Caco-2 (cell line): ENCODE measurements at regions not wholly inside any gene's neighbourhood (a gene's known extent, or its start where the extent isn't known, plus 50 kb on each side); places are given as distances from the start of the nearest gene placed in this dataset.

ENCODE experiments used
- BruUV-seq: library from RNA; stranded (reverse); fragments of 400-500 nt; replicated peaks from 2 replicates; lab custom pipeline; 2021; lab: Mats Ljungman, UMichigan
- CTCF ChIA-PET: fragments of 300-600 bp; sonication (Branson Sonifier 250); formaldehyde crosslinking; loops from one replicate; lab custom pipeline; 2022; ENCODE audit warnings: antibody characterized with exemption; lab: Charles Lee
- POLR2A ChIA-PET: fragments of 300-600 bp; sonication (Branson Sonifier 250); formaldehyde crosslinking; loops from one replicate; lab custom pipeline; 2022; ENCODE audit warnings: antibody characterized with exemption; lab: Charles Lee
- DNase-seq, 2 experiments: peaks; one replicate each; pipeline versions ENCODE4 v3.0.0 to v3.0.0-alpha.2; 2020 to 2022
- H3K27me3 ChIP-seq: replicated peaks from 2 replicates; pipeline ENCODE4 v1.6.0; 2011; ENCODE audit warnings: low read length; ENCODE audit not compliant: control insufficient read depth, insufficient read depth
- H3K36me3 ChIP-seq: 2 replicates; pipeline ENCODE4 v1.5.1; 2011; ENCODE audit warnings: low read length; ENCODE audit not compliant: control insufficient read depth, insufficient read depth
- H3K4me1 ChIP-seq: fragments of 250-450 bp; sonication (Bioruptor Pico); 2 replicates; pipeline ENCODE4 v1.5.1; 2020; ENCODE audit warnings: mild to moderate bottlenecking
- H3K4me3 ChIP-seq: 2 replicates; pipeline ENCODE4 v1.5.1; 2011; ENCODE audit warnings: low read depth, mild to moderate bottlenecking, control low read depth, low read length
- H3K9me3 ChIP-seq: fragments of 250-450 bp; sonication (Bioruptor Pico); 2 replicates; pipeline ENCODE4 v1.5.1; 2020; ENCODE audit warnings: mild to moderate bottlenecking, moderate library complexity
- H3K27ac Mint-ChIP-seq: one replicate; pipeline ENCODE4 v1.8.0; 2022; ENCODE audit warnings: mixed read lengths; ENCODE audit not compliant: unreplicated experiment
- H3K27me3 Mint-ChIP-seq: one replicate; pipeline ENCODE4 v1.8.0; 2022; ENCODE audit warnings: mixed read lengths; ENCODE audit not compliant: insufficient read depth, unreplicated experiment
- H3K36me3 Mint-ChIP-seq: one replicate; pipeline ENCODE4 v1.8.0; 2022; ENCODE audit warnings: mild to moderate bottlenecking, mixed read lengths; ENCODE audit not compliant: insufficient read depth, unreplicated experiment
- H3K4me1 Mint-ChIP-seq: one replicate; pipeline ENCODE4 v1.8.0; 2022; ENCODE audit warnings: low read depth, mixed read lengths; ENCODE audit not compliant: unreplicated experiment
- H3K4me3 Mint-ChIP-seq: one replicate; pipeline ENCODE4 v1.8.0; 2022; ENCODE audit warnings: mild to moderate bottlenecking, moderate library complexity, mixed read lengths; ENCODE audit not compliant: unreplicated experiment
- H3K9me3 Mint-ChIP-seq: one replicate; pipeline ENCODE4 v1.8.0; 2022; ENCODE audit warnings: mixed read lengths; ENCODE audit not compliant: unreplicated experiment
- intact Hi-C: fragments of 100-400 bp; cut with micrococcal nuclease; formaldehyde crosslinking; loops from one replicate; pipeline ENCODE4 v1.10.0; 2022; ENCODE audit not compliant: unreplicated experiment
- TF ChIP-seq, protein P1 (sequence below), 2 experiments: fragments of 200-600 bp in 1 of 2; IDR thresholded peaks; 1 replicate in 1 of 2; 2 replicates in 1 of 2; pipeline versions ENCODE4 v1.5.1 to v1.8.0; 2011 to 2022; ENCODE audit warnings: antibody characterized with exemption in 1 of 2, control low read depth in 1 of 2, inconsistent platforms in 1 of 2, low read depth in 1 of 2, low read length in 1 of 2, mild to moderate bottlenecking in 1 of 2, moderate library complexity in 1 of 2; ENCODE audit not compliant: insufficient read depth in 1 of 2, severe bottlenecking in 1 of 2, unreplicated experiment in 1 of 2

DNA sequence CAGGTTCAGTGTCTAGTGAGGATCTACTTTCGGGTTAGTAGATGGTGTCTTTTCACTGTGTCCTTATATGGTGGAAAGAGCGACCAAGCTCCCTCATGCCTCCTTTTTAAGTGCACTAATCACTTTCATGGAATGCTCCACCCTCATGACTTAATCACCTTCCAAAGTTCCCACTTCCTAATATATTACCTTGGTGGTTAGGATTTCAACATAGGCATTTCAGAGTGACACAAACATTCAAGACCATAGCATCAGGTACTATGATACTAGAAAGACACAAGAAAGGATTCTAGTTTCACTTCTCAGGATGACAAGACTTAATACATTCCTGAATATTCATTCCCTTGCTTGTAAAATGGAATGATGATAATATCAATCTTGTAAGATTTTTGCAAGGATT lies 119.1 kb upstream of the FAM3C start:
- Mint-ChIP-seq H3K9me3 (peaks cover 9% of the 10 kb centered on the region), H3K36me3 (no peaks in the 10 kb centered on the region), H3K4me1 (no peaks in the 10 kb centered on the region), H3K27me3 (no peaks in the 10 kb centered on the region), H3K27ac (no peak overlapping the region), H3K4me3 (no peak overlapping the region)
- no peaks in the 10 kb centered on the region for H3K4me1 ChIP-seq
- no peaks in the 10 kb centered on the region for H3K27me3 ChIP-seq
- no peaks in the 10 kb centered on the region for H3K36me3 ChIP-seq
- ChIA-PET POLR2A (no interaction called here), CTCF (no interaction called here)
- TF ChIP-seq, protein P1, sequence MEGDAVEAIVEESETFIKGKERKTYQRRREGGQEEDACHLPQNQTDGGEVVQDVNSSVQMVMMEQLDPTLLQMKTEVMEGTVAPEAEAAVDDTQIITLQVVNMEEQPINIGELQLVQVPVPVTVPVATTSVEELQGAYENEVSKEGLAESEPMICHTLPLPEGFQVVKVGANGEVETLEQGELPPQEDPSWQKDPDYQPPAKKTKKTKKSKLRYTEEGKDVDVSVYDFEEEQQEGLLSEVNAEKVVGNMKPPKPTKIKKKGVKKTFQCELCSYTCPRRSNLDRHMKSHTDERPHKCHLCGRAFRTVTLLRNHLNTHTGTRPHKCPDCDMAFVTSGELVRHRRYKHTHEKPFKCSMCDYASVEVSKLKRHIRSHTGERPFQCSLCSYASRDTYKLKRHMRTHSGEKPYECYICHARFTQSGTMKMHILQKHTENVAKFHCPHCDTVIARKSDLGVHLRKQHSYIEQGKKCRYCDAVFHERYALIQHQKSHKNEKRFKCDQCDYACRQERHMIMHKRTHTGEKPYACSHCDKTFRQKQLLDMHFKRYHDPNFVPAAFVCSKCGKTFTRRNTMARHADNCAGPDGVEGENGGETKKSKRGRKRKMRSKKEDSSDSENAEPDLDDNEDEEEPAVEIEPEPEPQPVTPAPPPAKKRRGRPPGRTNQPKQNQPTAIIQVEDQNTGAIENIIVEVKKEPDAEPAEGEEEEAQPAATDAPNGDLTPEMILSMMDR (IDR thresholded peaks at IDR 0.05; ENCODE audit: insufficient read depth in 1 of 2, low read depth in 1 of 2, low read length in 1 of 2, severe bottlenecking in 1 of 2, unreplicated experiment in 1 of 2) = no peak
- no TSS peak for BruUV-seq
- intact Hi-C loops = no loop called here
- DNase-seq = no peak
- H3K4me3 ChIP-seq = no peak overlapping the region
- H3K9me3 ChIP-seq = 0 out of 2 replicates have a peak, but pooled peaks cover 9% of the 10 kb centered on the region

DNA sequence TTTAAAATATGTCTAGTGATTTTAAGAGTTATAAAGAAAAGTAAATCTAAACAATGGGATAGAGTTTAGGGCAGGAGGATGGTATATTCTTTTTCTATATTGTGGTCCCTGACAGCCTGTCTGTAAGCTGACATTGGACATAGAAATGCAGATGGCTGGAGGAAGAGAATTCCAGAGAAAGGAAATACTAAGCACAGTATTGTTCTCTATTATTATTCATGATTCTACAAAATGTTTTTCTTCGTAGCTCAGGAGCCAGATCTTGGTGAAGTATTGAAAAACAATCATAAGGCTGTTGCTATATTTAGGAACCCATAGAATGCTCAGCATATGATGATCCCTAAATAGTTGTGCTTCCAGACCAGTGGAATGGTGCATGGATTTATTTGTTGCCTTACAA lies 117.0 kb upstream of the FAM3C start:
- Histone ChIP-seq H3K9me3 (0 out of 2 replicates have a peak, but pooled peaks cover 9% of the 10 kb centered on the region), H3K27me3 (no peaks in the 10 kb centered on the region), H3K4me1 (no peaks in the 10 kb centered on the region), H3K36me3 (no peaks in the 10 kb centered on the region), H3K4me3 (no peak overlapping the region)
- no peaks in the 10 kb centered on the region for H3K4me1 Mint-ChIP-seq
- no peaks in the 10 kb centered on the region for H3K36me3 Mint-ChIP-seq
- ChIA-PET CTCF (no interaction called here), POLR2A (no interaction called here)
- H3K9me3 Mint-ChIP-seq = peaks cover 31% of the 10 kb centered on the region
- no peak for DNase-seq
- no peak overlapping the region for H3K4me3 Mint-ChIP-seq
- BruUV-seq = no TSS peak
- intact Hi-C loops = no loop called here
- TF ChIP-seq, protein P1 (IDR thresholded peaks at IDR 0.05; ENCODE audit: insufficient read depth in 1 of 2, low read depth in 1 of 2, low read length in 1 of 2, severe bottlenecking in 1 of 2, unreplicated experiment in 1 of 2) = no peak
- H3K27ac Mint-ChIP-seq = no peak overlapping the region
- H3K27me3 Mint-ChIP-seq = no peaks in the 10 kb centered on the region

DNA sequence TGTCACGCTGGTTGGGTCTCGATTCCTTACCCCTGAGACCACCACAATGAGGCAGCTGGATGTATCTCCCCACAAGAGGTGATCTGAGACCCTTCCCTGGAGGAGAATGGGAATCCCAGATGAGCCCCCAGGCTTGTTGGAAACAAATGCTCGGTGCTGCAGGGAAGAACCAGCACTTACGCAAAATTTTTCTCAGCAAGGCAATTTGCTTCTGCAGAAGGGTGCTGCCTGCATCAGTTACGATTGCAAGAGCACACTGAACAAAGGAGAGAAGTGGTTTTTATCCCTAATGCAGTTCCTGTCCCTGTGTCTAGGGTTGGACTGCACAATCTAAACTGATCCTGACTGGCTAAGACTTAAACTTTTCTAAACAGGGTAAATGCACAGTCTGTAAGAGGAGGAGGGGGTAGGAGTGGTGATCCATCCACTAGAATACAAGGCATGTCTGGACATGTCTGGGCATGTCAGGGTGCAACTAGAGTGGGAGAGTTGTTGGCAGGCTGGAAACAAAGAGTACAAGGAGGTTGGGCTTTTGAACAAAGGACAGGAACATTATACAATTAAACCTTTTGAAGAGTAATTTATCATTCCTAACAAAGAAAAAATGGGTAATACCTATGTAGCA lies 114.9 kb upstream of the FAM3C start:
- intact Hi-C loops = loop anchor here (1.0 kb wide), 1 partner anchor 145 kb away; no protein-coding TSS in a partner anchor
- BruUV-seq = no TSS peak
- Histone ChIP-seq H3K9me3 (peaks cover 14% of the 10 kb centered on the region; the same call in 1 of the 2 replicates), H3K4me3 (no peak overlapping the region), H3K27me3 (no peaks in the 10 kb centered on the region), H3K36me3 (no peaks in the 10 kb centered on the region), H3K4me1 (no peaks in the 10 kb centered on the region)
- no peak for DNase-seq
- TF ChIP-seq, protein P1 (IDR thresholded peaks at IDR 0.05; ENCODE audit: insufficient read depth in 1 of 2, low read depth in 1 of 2, low read length in 1 of 2, severe bottlenecking in 1 of 2, unreplicated experiment in 1 of 2) = no peak
- no peak overlapping the region for H3K4me3 Mint-ChIP-seq
- no peak overlapping the region for H3K27ac Mint-ChIP-seq
- no peaks in the 10 kb centered on the region for H3K36me3 Mint-ChIP-seq
- ChIA-PET POLR2A (no interaction called here), CTCF (no interaction called here)
- H3K9me3 Mint-ChIP-seq = peaks cover 43% of the 10 kb centered on the region
- no peaks in the 10 kb centered on the region for H3K4me1 Mint-ChIP-seq
- H3K27me3 Mint-ChIP-seq = no peaks in the 10 kb centered on the region
